Stimulated activated CD8-positive, alpha-beta memory T cell treated with anti-CD3 and anti-CD28 coated beads, Interleukin-12 subunit alpha, Interleukin-12 subunit beta, amount 100 ng/mL, for 24 hours (primary cell): ENCODE measurements at regions not wholly inside any gene's neighbourhood (a gene's known extent, or its start where the extent isn't known, plus 50 kb on each side); places are given as distances from the start of the nearest gene placed in this dataset.
"Not testable (repeated sequence)": the region's sequence is repeated elsewhere in the genome, so short reads cannot be mapped to it uniquely, and the experiment has no call there.

Source experiments
- DNase-seq: peaks from one replicate; pipeline ENCODE4 v3.0.0-alpha.2; 2020; ENCODE audit errors: extremely low read depth

GRCh38 chr14:34177466-34177865 is 226.6 kb upstream of the EGLN3 start:
- no peak for DNase-seq

- no peak for DNase-seq
These were observed 224.7 kb upstream of the EGLN3 start for GRCh38 chr14:34175574-34175973.

- no peak for DNase-seq
These were observed 224.1 kb upstream of the EGLN3 start for GRCh38 chr14:34174973-34175372.

- no peak for DNase-seq
These were observed 223.0 kb upstream of the EGLN3 start for GRCh38 chr14:34173916-34174315.

GRCh38 chr14:34172550-34173368 is 221.9 kb upstream of the EGLN3 start:
- no peak for DNase-seq

GRCh38 chr14:34172173-34172451 is 221.2 kb upstream of the EGLN3 start:
- no peak for DNase-seq

- DNase-seq = no peak
These were observed 220.7 kb upstream of the EGLN3 start for GRCh38 chr14:34171431-34172172.

GRCh38 chr14:34170882-34171281 is 220.0 kb upstream of the EGLN3 start:
- DNase-seq = no peak

- DNase-seq = no peak
These were observed 218.7 kb upstream of the EGLN3 start for GRCh38 chr14:34169561-34169960.

- no peak for DNase-seq
These were observed 217.8 kb upstream of the EGLN3 start for GRCh38 chr14:34168656-34169055.

GRCh38 chr14:34165847-34166350 is 215.0 kb upstream of the EGLN3 start:
- no peak for DNase-seq

GRCh38 chr14:34164162-34164864 is 213.4 kb upstream of the EGLN3 start:
- no peak for DNase-seq

GRCh38 chr14:34161351-34162082 is 210.6 kb upstream of the EGLN3 start:
- DNase-seq = no peak

GRCh38 chr14:34160619-34161018 is 209.7 kb upstream of the EGLN3 start:
- no peak for DNase-seq

- no peak for DNase-seq
These were observed 206.8 kb upstream of the EGLN3 start for GRCh38 chr14:34157651-34158050.

GRCh38 chr14:34147461-34147860 is 196.6 kb upstream of the EGLN3 start:
- no peak for DNase-seq

GRCh38 chr14:34140127-34140526 is 189.3 kb upstream of the EGLN3 start:
- DNase-seq = not testable (repeated sequence)

- not testable (repeated sequence) for DNase-seq
These were observed 188.6 kb upstream of the EGLN3 start for GRCh38 chr14:34139160-34140121.

- no peak for DNase-seq
These were observed 187.3 kb upstream of the EGLN3 start for GRCh38 chr14:34138175-34138574.

- DNase-seq = no peak
These were observed 186.3 kb upstream of the EGLN3 start for GRCh38 chr14:34137001-34137745.
